Liver (tissue), 3 donors: ENCODE measurements at regions not wholly inside any gene's neighbourhood (a gene's known extent, or its start where the extent isn't known, plus 50 kb on each side); places are given as distances from the start of the nearest gene placed in this dataset.

ENCODE experiments used
- EGR1 ChIP-seq, 2 donors: IDR thresholded peaks; 2 replicates each; pipeline ENCODE4 v1.6.1; 2016 to 2018; ENCODE audit warnings: antibody characterized with exemption in 2 of 2, low read depth in 2 of 2
- FOXA1 ChIP-seq: IDR thresholded peaks from 2 replicates; pipeline ENCODE4 v1.6.1; 2016; ENCODE audit warnings: antibody characterized with exemption
- FOXA2 ChIP-seq: IDR thresholded peaks from 2 replicates; pipeline ENCODE4 v1.6.1; 2016; ENCODE audit warnings: antibody characterized with exemption
- GABPA ChIP-seq, 2 donors: IDR thresholded peaks in 1 of 2; conservative IDR thresholded peaks in 1 of 2; 2 replicates each; pipeline ENCODE4 v1.6.1; 2016; ENCODE audit warnings: antibody characterized with exemption in 2 of 2, mild to moderate bottlenecking in 1 of 2, moderate library complexity in 1 of 2
- HNF4A ChIP-seq, 2 donors: conservative IDR thresholded peaks; 2 replicates each; pipeline ENCODE4 v1.6.1; 2016; ENCODE audit warnings: antibody characterized with exemption in 2 of 2, mild to moderate bottlenecking in 2 of 2
- NR2F2 ChIP-seq: IDR thresholded peaks from 2 replicates; pipeline ENCODE4 v1.6.1; 2016; ENCODE audit warnings: antibody characterized with exemption
- RXRA ChIP-seq, 2 donors: IDR thresholded peaks; 2 replicates each; pipeline ENCODE4 v1.6.1; 2017 to 2018; ENCODE audit warnings: antibody characterized with exemption in 2 of 2, mild to moderate bottlenecking in 1 of 2
- SP1 ChIP-seq: IDR thresholded peaks from 2 replicates; pipeline ENCODE4 v1.6.1; 2018; ENCODE audit warnings: antibody characterized with exemption, mild to moderate bottlenecking
- YY1 ChIP-seq: IDR thresholded peaks from 2 replicates; pipeline ENCODE4 v1.6.1; 2016; ENCODE audit warnings: antibody characterized with exemption, mild to moderate bottlenecking
- TF ChIP-seq, protein P1 (sequence below): fragments of 150-350 bp; IDR thresholded peaks from 2 replicates; pipeline ENCODE4 v1.5.1; 2017; ENCODE audit warnings: improper control_type of control experiment, low read depth, low read length; ENCODE audit not compliant: missing input control
- TF ChIP-seq, protein P2 (sequence below): IDR thresholded peaks from 2 replicates; pipeline ENCODE4 v1.6.1; 2016; ENCODE audit warnings: antibody characterized with exemption
- TF ChIP-seq, protein P3 (sequence below): IDR thresholded peaks from 2 replicates; pipeline ENCODE4 v1.6.1; 2016; ENCODE audit warnings: antibody characterized with exemption, mild to moderate bottlenecking
- TF ChIP-seq, protein P4 (sequence below): IDR thresholded peaks from 2 replicates; pipeline ENCODE4 v1.6.1; 2016; ENCODE audit warnings: antibody characterized with exemption
- donor health status: healthy.
- donor health status: healthy.

DNA sequence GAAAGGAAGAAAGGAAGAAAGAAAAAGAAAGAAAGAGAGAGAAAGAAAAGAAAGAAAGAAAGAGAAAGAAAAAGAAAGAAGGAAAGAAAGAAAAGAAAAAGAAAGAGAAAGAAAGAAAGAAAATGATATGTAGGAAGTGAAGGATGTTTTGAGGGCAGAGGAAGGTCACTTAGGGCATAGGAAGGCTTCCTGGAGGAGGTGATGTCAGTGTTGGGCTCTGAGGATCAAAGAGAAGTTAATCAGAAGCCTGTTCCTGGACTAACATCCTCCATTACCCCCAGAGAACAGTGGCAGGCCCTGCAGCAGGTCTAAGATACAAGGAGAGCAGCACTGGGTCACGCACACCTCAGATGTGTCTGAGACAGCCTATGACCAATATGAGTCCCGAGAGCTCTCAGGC lies 54.7 kb upstream of the CALN1 start:
- TF ChIP-seq, protein P1, sequence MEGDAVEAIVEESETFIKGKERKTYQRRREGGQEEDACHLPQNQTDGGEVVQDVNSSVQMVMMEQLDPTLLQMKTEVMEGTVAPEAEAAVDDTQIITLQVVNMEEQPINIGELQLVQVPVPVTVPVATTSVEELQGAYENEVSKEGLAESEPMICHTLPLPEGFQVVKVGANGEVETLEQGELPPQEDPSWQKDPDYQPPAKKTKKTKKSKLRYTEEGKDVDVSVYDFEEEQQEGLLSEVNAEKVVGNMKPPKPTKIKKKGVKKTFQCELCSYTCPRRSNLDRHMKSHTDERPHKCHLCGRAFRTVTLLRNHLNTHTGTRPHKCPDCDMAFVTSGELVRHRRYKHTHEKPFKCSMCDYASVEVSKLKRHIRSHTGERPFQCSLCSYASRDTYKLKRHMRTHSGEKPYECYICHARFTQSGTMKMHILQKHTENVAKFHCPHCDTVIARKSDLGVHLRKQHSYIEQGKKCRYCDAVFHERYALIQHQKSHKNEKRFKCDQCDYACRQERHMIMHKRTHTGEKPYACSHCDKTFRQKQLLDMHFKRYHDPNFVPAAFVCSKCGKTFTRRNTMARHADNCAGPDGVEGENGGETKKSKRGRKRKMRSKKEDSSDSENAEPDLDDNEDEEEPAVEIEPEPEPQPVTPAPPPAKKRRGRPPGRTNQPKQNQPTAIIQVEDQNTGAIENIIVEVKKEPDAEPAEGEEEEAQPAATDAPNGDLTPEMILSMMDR = no peak
- TF ChIP-seq RXRA (IDR thresholded peaks at IDR 0.05) = no peak
- TF ChIP-seq SP1 = no peak
- TF ChIP-seq, protein P2, sequence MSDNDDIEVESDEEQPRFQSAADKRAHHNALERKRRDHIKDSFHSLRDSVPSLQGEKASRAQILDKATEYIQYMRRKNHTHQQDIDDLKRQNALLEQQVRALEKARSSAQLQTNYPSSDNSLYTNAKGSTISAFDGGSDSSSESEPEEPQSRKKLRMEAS = no peak
- no peak for TF ChIP-seq HNF4A (conservative IDR thresholded peaks at IDR 0.05)
- TF ChIP-seq YY1 = no peak
- no peak for TF ChIP-seq NR2F2
- TF ChIP-seq, protein P3, sequence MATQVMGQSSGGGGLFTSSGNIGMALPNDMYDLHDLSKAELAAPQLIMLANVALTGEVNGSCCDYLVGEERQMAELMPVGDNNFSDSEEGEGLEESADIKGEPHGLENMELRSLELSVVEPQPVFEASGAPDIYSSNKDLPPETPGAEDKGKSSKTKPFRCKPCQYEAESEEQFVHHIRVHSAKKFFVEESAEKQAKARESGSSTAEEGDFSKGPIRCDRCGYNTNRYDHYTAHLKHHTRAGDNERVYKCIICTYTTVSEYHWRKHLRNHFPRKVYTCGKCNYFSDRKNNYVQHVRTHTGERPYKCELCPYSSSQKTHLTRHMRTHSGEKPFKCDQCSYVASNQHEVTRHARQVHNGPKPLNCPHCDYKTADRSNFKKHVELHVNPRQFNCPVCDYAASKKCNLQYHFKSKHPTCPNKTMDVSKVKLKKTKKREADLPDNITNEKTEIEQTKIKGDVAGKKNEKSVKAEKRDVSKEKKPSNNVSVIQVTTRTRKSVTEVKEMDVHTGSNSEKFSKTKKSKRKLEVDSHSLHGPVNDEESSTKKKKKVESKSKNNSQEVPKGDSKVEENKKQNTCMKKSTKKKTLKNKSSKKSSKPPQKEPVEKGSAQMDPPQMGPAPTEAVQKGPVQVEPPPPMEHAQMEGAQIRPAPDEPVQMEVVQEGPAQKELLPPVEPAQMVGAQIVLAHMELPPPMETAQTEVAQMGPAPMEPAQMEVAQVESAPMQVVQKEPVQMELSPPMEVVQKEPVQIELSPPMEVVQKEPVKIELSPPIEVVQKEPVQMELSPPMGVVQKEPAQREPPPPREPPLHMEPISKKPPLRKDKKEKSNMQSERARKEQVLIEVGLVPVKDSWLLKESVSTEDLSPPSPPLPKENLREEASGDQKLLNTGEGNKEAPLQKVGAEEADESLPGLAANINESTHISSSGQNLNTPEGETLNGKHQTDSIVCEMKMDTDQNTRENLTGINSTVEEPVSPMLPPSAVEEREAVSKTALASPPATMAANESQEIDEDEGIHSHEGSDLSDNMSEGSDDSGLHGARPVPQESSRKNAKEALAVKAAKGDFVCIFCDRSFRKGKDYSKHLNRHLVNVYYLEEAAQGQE = no peak
- TF ChIP-seq, protein P4, sequence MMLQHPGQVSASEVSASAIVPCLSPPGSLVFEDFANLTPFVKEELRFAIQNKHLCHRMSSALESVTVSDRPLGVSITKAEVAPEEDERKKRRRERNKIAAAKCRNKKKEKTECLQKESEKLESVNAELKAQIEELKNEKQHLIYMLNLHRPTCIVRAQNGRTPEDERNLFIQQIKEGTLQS = no peak
- no peak for TF ChIP-seq FOXA1
- no peak for TF ChIP-seq EGR1 (IDR thresholded peaks at IDR 0.05; ENCODE audit: low read depth in 2 of 2)
- no peak for TF ChIP-seq GABPA (IDR thresholded peaks at IDR 0.05 in 1 of 2, conservative IDR thresholded peaks at IDR 0.05 in 1 of 2)
- no peak for TF ChIP-seq FOXA2
